NCI-H2171 (cell line): ENCODE measurements at regions not wholly inside any gene's neighbourhood (a gene's known extent, or its start where the extent isn't known, plus 50 kb on each side); places are given as distances from the start of the nearest gene placed in this dataset.

Experiments used
- DNase-seq: peaks from one replicate; lab custom pipeline; 2025; lab: John Stamatoyannopoulos, UW

DNA sequence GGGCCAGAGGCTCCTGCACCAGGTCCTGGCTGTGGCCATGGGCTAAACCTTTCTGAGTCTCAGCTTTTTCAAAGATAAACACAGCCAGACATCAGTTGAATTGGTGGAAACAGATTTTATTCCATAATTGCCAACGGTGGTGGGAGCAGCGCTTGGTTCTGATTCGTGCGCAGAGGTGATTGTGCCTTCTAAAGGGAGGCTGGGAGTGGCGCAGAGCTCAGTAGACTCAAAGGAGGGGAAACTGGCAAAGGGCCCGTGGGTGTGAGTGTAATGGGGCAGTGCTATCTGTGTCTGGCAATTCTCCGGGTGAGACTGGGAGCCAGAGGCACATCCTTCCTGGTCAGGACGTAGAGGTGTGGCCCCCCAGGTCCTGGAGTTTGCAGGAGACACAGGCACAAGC is 169.4 kb upstream of the PPP1R26 start:
- no peak for DNase-seq

DNA sequence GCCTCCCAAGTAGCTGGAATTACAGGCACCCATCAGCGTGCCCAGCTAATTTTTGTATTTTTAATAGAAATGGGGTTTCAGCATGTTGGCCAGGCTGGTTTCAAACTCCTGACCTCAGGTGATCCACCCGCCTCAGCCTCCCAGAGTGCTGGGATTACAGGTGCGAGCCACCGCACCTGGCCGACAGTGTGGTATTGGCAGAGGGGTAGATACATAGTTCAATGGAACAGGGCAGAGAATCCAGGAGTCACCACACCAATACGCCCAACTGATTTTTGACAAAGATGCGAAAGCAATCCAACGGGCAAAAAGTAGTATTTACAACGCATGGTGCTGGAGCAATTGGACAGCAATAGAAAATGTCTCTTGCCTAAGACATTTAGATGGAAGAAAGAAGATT is 164.0 kb upstream of the PPP1R26 start:
- DNase-seq, result no peak

DNA sequence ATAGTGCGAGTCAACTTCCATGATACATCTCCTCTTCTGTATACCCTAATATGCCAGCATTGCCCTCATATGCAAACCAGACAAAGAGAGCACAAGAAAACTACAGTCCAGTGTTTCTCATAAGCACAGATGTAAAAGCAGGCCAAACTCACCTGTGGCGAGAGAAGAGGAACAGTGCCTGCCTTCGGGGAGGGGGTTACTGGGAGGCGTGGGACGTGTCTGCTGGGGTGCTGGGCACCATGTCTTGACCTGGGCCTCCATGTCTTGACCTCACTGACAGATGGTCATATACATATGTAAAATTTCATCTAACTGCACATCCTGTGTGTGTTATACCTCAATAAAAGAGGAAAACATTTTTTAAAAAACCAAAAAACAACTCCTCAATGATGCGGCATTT is 159.3 kb upstream of the PPP1R26 start:
- no peak for DNase-seq

DNA sequence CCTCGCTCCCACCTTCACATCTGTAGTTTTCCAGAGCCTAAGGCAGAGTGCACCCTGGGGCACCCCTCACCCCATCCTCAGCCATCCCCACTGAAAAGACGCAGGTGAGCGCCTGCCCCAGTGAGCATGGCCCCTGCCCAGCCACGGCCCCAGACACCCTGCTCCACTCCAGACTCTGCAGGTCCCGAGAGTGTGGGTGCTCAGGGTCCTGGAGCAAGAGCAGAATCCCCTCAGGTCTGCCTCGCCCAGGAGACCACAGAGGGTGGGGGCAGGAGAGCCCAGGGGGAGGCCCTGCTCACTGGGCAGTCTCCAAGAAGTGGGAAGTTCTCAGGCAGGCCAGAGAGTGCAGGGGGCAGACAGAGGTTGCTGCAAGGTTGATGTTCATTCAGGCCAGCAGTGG is 158.6 kb upstream of the PPP1R26 start:
- DNase-seq, result no peak

DNA sequence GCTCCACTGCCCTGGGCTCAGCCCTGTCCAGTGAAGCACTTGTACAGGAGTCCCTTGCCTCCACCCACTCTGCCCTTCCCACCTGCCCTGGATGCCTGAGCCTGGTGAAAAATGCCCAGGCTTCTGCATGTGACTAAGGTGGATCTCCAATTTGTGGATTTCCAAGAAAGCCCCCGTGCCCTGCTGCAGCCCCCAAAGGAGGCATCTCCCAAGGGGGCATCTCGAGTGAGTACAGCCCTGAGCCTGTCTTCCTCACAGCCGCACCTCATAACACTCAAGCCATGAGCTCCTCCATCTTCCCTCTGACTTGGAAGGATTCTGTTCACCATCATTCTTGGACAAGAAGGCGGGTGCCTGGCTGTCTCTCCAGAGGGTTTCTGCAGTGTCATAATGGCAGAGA is 158.0 kb upstream of the PPP1R26 start:
- no peak for DNase-seq

DNA sequence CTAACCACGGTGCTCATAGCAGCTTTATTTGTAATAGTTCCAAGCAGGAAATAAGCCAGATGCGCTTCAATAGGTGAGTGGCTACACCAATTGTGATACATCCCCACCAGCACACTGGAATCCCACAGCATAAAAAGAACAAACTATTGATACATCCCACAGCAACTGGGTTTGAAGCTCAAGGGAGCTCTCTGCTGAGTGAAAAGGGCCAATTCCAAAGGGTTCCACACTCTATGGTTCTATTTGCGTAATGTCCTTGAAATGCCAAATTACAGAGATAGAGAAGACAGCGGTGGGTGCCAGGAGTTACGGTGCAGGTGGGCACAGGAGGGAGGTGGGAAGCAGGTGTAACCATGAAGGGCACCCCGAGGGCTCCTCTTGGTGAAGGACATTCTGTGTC is 155.3 kb upstream of the PPP1R26 start:
- DNase-seq, result no peak

DNA sequence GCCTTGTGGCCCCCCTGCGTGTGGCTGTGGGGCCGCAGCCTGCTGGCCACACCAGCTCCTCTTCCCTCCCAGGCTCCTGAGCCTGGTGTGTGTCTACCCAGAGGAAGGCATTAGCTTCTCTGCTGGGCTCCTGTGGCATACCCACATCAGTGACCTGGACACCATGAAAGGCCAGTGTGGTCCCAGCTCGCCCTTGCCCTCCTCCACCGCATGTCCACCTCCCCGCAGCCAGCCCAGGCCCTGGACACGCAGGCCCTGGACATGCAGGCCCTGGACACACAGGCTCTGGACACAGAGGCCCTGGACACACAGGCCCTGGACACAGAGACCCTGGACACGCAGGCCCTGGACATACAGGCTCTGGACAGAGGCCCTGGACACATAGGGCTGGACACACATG is 153.4 kb upstream of the PPP1R26 start:
- DNase-seq, result no peak

DNA sequence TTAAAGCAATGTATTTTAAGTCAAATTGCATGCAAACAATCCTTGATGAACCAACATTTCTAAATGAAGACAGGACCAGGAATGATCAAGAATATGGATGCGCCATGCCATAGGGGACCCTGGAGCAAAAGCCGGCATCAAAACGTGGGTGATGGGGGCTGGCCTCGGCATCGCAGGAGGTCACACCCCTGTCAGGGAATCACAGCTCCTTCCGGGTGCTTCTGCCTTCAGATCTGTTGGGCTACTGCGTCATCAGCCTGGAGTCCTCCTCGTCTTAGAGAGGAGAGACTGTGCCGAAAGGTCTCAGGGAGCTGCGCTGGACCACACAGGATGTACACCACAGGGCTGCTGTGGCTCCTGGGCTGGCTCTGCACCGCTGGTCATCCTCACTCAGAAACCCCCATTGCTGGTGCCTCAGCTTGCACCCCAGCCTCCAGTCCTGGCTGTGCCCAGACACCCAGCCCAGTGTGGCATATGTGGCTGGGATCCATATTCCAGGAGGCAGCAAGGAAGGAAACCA is 152.9 kb upstream of the PPP1R26 start:
- no peak for DNase-seq

DNA sequence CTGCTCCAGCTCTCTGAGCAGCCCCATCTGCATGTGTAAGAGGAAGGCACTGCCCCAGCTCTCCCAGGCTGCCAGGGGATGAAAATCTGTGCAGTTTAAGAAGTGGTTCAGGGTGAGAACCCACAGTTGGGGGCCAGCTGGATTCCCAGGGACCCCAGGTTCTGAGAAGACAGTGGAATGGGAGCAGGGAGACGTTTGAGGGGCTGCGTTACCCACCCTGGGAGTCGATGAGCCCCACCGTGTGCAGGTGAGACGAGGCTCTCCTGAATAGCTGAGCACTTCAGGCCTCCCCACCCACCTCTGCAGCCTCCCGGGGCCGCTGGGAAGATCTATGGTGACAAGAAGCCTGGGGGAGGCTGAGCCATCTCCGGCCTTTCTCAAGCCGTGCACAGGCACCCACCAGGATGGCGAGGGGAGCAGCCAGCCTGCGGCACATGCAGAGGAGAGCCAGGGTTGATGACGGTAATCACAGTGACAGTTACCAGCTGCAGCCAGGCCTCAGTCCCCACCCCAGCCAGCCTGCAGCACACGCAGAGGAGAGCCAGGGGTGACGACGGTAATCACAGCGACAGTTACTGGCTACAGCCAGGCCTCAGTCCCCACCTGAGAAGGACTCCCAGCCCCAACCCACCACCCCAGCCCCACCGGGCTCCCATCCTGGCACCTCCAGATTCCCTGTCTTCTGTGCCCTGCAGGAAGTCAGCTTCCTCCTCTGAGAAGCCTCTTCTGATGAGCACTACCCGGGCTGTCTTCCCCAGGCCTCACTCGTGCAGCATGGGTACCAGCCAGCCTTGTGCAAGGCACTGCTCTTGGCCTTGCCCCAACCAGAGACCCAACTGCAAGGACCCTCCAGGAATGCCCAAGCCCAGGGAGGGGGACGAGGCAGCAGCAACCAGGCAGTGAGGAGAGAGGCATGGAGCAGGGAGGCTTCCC is 150.8 kb upstream of the PPP1R26 start:
- DNase-seq, result no peak

DNA sequence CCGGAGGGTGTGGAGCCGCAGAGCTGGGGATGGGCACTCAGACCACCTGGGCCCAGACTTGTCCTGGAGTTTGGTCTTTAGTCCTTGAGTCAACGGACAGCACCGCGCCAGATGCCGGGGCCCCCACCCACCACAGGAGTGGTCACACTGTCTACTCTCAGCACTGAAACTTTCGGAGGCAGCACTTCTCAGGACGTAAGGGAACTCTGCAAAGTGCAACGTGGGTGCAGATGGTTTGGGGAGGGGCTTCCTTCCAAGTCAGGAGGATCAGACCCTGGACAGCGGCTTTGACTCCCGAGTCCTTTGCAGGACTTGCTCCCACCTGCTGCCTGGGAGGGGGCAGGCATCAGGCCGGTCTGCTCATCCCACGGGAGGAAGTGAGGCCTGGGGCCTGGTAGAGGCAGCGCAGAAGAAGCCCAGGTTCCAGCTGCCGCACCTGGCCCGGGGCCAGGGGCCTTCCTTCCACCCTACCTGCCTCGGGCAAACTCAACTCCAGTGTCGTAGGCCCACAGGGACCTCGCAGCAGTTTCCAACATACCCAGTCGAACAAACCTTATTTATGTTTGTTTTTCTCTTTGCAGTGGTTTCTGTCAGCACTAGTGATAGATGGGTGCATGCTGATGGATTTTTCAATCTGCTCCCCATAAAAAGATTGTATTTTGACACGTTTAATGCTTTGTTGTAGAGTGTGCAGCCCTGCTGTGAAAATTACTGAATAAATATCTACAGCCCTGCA is 149.8 kb upstream of the PPP1R26 start:
- peak; percentile 59 for DNase-seq

DNA sequence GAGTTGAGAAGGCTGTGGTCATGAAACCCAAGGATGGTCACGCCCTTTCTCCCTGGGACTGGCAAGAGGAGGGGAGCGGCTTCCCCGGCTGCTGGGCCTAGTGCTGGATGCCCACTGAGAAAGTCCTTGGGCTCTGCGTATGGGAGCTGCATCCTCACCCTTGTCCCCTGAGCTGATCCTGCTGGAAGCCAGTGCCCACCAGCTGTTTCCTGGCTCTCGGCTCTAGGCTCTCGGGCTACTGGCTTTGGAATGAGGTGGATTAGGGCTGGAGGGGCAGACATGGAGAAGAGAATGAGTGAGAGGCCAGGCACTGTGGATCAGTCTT is 149.3 kb upstream of the PPP1R26 start:
- no peak for DNase-seq

DNA sequence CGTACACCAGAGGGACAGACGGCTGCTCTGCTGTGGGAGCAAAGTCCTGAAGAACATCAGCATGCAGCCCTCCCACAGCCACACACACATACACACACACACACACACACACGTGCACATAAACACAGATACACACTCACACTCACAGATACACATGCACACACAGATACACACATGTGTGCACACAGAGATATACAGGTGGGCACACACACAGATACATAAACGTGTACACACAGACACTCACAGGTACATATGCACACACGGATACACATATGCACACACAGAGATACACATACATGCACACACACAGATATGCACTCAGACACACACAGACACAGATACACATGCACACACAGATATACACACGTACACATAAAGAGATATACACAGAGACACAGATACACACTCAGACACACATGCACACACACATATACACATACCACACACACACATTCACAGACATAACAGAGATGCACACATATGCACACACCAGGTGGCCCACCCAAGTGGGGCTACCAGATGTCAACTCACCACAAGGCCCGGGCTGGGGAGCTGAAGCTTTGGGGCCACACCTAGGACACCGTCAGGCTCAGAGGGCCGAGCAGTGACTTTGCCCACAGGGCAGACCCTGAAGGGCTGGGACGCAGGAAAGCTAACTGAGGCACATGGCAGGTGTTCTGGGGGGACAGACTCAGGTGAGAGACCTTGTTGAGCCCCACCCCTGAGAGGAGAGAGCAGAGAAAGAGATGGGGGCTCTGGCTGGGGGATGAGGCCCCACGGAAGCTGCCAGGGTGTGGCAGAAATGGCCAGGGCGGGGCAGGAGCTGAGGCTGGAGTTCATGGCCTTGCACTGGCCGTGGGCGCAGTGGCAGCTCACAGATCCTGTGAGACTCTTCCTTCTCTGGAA is 148.6 kb upstream of the PPP1R26 start:
- DNase-seq, result no peak

DNA sequence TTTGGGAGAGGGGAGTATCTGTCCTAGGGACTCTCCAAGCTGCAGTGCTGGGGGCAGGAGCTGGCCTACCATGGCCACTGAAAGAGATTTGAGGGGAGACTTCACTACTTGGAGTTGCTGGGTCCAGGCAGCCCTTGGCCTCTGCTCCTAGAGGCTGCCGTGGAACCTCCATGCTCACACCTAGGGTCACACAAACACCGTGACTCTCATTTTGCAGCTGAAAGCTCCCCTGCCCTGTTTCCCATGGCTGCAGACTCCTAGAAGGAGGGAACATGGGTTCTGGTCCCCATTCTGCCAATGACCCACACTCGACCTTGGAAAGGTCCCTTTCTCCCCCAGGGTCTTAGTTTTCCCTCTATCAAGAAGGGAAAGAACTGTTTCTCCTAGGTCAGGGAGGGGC is 147.1 kb upstream of the PPP1R26 start:
- no peak for DNase-seq

DNA sequence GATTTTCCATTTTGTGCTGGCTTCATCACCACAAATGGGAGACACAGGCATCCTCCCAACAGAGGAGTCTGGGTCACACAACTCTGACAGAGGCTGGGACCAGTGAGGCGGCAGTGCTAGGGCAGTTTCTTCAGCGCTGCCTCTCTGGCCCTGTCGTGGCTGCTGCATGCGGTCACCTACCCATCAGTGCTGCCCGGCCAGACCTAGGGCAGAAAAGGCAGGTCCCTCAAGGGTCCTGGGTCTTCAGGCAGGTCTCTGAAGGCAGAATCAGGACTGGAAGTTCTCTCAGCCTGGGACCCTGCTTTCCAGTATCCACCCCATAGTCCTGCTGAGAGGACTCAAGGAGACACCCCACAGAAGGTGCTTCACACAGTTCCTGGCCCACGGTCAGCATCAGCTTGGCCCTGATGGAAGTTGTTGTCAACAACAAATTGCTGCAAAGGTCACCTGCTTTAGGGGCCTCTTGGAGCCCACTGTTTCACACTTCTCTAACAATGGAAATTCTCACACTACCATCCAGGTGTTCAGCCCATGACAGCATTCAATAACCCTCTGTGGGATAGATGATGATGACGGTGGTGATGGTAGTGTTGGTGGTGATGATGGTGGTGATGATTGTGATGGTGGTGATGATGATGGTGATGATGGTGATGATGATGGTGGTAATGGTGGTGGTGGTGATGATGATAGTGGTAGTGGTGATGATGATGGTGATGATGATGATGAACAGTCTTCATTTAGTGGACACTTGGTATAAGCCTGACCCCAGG is 146.4 kb upstream of the PPP1R26 start:
- no peak for DNase-seq

DNA sequence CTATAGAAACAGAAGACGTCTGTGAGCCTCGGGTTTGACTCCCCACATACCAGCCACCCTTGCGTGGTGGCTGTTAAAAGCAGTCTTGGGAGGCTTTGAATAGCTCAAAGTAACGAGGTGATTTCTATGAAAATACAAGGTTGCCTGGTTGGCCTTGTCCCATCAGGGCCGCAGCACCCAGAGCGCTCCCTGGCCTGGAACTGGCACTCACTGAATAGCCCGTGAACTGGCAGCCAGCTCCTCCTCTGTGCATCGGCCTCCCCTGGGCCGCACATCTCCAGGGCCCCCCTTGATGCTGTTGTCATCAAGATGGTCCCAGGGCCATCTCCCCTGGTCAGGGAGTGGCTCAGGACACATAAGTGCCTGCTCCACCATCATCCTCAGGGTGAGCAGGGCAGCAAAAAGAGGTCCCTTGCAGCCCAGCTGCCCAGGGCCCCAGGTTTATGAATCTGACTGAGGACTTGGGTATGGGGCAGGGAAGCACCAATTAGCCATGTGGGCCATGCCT is 144.6 kb upstream of the PPP1R26 start:
- DNase-seq, result no peak

DNA sequence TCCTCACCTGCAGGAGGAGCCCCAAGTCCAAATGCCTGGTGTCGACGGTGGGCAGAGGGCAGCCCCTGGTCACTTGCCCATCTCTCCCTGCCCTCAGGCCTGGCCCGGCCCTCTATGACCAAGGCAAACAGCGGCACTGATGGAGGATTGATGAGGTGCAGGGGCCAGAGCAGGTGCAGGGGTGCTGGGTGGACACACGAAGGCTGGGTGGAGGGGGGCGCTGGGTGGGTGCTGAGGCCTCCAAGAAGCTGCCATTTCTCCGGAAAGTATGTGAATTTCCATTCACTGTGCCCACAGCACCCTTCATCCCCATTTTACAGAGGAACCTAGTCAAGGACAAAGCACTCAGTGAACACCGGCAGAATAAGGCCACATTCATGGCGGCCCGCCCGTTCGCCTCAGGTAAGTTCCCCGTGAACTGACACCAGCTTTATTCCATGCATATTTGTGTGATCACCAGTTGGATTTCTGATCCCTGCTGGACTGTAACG is 143.8 kb upstream of the PPP1R26 start:
- DNase-seq, result no peak

DNA sequence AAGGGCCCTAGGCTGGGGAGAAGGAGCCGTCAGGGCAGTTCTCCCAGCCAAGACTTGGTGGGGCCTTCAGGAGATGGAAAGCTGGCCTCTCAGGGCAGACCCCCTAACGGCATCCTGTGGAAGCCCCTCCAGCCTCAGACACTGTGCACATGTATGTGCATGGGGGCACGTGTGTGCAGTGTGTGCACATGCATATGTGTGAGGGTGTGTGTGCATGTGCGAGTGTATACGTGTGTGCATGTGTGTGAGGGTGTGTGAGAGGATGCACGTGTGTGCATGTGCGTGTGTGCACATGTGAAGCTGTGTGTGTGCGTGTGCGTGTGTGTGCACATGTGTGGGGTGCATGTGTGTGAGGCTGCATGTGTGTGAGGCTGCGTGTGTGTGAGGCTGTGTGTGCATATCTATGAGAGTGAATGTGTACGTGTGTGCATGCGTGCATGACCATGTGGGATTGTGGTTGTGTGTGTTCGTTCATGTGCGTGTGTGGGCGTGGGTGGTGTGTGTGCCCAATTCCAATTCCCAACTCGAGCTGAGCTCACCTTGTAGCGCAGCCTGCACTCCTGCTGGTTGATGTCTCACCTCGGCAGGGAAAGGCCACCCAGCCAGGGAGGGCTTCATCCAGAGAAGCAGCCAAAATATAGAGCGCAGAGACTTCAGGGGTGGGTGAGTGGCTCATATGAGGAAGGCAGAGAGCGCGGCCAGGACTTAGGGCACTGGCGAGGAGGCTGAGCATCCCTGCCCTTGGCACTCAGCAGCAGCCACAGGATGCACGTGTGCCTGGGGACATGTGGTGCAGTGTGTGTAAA is 142.7 kb upstream of the PPP1R26 start:
- no peak for DNase-seq

DNA sequence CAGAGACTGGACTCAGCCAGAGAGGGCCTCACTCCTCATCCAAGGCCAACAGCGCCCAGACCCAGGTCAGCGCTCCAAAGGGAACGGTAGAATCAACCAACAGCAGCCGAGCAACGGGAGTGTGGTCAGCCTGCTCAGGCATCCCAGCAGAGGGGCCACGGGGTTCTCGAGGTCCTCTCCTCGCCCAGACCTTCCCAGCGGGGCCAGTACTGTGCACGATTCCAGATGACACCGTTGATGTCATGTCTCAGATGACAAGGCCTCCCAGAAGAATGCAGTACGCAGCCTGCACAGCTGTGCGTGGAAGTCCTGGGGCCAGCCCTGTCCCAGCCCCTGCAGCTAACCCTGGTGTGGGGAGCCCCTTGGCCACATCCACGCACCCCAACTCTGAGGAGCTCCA is 141.0 kb upstream of the PPP1R26 start:
- DNase-seq, result no peak

DNA sequence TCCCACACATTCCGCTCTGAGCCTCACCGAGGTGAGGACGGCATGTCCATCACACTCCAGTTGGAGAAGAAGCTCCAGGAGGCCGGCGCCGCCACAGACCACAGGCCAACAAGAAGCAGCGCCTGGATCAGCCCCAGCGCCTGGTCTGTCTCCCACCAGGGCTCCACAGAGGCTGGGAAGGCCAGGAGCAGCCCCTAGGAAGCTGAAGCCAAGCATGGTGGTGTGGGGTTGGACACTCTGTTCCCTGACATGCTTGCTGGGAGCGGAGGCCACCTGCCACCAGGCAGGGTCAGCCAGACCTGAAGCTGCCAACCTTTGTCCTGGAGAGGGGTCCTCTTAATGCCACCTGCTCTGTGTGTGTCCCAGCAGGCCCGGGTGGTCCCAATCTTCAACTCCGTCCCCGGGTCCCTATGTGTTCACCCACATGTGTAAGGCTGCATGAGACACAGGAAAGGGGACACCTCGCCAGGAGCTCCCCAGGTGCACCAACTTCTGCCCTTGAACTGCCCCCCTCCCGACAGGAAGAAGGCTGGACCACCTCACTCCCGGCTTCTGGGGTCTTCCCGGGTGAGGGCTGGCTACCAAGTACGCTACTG is 140.1 kb upstream of the PPP1R26 start:
- no peak for DNase-seq

DNA sequence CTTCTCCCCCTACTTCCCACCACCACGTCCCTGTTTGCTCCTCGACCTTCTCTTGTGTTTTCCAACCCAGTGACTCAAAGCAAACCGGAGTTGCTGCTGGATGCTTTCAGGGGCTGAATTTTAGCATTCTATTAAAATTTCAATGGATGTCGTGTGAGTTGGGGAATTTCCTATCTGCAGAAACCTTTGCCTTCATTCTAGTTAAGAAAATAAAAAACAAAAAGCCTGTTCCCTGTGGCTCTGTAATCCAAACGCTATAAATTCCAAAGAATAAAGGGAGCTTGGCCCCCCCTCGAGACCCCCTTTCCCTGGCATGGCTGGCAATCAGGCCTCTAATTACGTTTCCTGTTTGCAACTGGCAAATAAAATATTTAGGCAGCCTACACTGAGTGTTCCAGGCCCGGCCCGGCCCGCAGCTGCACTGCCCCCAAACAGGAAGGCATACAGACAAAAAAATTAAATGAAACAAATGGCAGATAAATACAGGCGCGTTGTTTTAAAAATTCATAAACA is 139.4 kb upstream of the PPP1R26 start:
- no peak for DNase-seq
